EL (cell line): ENCODE measurements at regions not wholly inside any gene's neighbourhood (a gene's known extent, or its start where the extent isn't known, plus 50 kb on each side); places are given as distances from the start of the nearest gene placed in this dataset.
A peak's percentile ranks its signal among the peaks of the same experiment; 100 is the strongest.
"Not testable (repeated sequence)": the region's sequence is repeated elsewhere in the genome, so short reads cannot be mapped to it uniquely, and the experiment has no call there.

Experiments used
- DNase-seq: peaks from one replicate; pipeline ENCODE4 v3.0.0-alpha.2; 2016

GRCh38 chr5:56763711-56764466, 51.5 kb upstream of the MAP3K1 start:
- peak; percentile 56 for DNase-seq

GRCh38 chr5:56763182-56763581, 52.2 kb upstream of the MAP3K1 start:
- DNase-seq, result no peak

- DNase-seq, result no peak
Observed at GRCh38 chr5:56761151-56761885, 54.0 kb upstream of the MAP3K1 start.

DNA sequence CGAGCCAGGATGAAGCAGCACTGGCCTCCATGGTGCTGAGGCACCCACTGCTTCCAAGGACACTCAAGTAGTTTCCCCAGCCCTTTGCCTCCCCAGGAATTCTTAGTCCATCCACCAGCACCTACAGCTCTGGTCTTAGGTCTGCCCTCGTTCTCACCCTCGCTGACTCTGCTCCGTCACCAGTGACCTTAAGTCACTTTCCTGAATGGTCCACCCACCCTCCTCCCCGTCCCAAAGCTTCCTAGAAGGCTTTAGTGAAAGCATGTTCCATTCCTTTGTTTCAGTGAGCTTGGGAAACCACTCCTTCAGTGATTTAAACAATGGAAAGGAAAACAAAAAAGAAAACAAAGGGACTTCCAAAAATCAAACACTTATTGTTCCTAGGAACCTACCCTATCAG, 54.6 kb upstream of the MAP3K1 start:
- no peak for DNase-seq

GRCh38 chr5:56759521-56760216, 55.7 kb upstream of the MAP3K1 start:
- no peak for DNase-seq

- DNase-seq, result peak; percentile 82
Observed at GRCh38 chr5:56757077-56757476, 58.3 kb upstream of the MAP3K1 start.

- DNase-seq, result peak; percentile 22
Observed at GRCh38 chr5:56755036-56755555, 60.3 kb upstream of the MAP3K1 start.

DNA sequence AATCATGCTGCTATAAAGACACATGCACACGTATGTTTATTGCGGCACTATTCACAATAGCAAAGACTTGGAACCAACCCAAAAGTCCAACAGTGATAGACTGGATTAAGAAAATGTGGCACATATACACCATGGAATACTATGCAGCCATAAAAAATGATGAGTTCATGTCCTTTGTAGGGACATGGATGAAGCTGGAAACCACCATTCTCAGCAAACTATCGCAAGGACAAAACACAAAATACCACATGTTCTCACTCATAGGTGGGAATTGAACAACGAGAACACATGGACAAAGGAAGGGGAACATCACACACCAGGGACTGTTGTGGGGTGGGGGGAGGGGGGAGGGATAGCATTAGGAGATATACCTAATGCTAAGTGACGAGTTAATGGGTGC, 61.8 kb upstream of the MAP3K1 start:
- DNase-seq, result not testable (repeated sequence)

GRCh38 chr5:56751572-56752313, 63.6 kb upstream of the MAP3K1 start:
- no peak for DNase-seq

DNA sequence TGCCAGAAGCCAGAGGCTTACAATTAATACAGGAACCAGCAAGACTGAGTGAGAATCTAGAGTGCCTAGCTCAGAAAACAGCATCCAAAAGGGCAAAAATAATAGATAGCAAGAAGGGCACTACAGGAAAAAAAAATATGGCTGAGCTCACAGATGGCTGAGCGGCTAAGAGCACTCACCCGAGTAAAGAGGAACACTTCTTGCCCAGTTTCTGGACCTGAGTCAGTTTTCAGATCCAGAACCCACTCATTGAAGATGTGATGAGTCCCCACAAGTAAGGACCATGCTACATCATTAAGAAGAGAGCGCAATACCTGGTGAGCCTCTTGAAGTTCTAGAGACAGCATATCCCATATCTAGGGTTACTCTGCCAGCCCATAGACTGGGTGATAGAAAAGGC, 65.5 kb upstream of the MAP3K1 start:
- no peak for DNase-seq

DNA sequence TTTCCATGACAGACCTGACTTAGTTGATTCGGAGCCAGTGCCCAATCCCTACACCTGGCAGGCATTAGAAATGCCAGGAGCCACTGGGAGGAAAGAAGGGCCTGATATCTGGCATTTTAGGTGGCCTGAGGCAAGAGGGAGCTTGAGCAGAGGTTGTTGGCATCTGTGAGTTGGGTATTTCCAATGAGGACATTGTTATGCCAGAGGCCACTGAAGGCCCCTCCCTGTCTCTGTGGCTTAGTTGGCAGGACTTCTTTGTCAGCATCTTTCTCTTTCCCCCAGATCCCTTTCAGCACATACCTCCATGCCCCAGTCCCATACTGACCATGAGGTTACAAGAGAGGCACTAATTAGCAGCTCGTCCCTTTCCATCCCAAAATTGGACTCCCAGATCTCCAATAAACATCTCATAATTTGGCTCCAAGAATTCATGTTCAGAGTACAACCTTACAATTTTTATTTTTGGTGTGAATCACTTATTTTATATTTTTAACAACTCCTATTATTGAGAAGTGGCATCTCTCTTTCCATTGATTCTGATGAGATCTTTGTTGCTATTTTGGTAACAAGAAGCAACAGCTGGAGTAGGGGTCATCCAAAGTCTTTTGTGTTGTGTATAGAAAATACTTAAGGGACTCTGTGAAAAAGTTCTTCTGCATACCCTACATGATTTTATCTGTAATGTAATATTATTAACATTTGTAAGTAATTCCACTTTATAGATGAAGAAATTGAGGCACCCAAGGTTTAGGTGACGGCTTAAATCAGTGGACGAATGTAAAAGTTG, 68.6 kb upstream of the MAP3K1 start:
- DNase-seq, result no peak

DNA sequence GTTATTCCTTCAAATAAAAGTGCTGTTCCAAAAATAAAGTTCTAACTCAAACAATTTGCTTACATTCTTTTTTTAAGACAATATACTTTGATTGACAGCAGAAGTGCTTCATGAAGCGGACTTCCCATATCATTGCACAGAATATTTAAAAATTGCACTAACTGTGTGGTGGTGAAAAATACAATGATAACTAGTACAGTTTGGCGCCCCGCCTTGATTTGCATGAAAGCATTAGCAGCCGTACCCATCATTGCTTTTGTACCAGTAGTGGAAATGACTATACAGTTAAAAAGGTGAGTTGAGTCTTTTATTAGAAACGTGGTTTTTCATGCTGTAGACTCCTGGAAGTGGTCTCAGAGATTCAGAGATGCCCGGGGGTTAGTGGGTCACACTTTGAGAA, 69.5 kb upstream of the MAP3K1 start:
- DNase-seq, result no peak

DNA sequence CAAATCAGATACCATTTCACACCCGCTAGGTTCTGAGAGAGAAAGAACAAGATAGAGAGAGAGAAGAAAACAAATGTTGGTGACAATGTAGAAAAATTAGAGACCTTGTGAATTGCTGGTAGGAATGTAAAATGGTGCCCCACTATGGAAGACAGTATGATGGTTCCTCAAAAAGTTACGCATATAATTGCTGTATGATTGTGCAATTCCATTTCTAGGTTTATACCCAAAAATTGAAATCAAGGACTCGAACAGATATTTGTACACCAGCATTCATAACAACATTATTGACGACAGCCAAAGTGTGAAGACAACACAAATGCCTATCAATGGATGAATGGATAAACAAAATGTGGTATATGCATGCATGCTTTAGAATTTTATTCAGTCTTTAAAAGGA, 74.5 kb upstream of the MAP3K1 start:
- no peak for DNase-seq

DNA sequence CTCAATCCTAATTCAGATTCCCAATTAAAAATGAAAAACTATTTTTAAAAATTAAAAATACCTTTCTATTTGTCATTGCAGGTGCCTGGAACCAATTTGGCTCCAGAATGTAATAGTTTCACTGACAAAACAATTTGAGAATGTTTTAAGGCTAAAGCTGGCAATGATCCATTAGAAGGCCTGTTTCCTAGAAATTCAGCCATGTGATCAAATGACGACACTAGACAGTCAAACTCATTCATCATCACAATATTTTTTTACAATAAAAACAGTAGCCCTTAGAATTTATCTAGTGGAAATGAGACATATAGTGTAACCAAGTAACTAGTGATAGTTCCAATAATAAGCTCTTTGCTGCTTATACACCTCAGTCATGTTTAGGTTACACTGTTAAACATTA, 75.4 kb upstream of the MAP3K1 start:
- DNase-seq, result no peak

DNA sequence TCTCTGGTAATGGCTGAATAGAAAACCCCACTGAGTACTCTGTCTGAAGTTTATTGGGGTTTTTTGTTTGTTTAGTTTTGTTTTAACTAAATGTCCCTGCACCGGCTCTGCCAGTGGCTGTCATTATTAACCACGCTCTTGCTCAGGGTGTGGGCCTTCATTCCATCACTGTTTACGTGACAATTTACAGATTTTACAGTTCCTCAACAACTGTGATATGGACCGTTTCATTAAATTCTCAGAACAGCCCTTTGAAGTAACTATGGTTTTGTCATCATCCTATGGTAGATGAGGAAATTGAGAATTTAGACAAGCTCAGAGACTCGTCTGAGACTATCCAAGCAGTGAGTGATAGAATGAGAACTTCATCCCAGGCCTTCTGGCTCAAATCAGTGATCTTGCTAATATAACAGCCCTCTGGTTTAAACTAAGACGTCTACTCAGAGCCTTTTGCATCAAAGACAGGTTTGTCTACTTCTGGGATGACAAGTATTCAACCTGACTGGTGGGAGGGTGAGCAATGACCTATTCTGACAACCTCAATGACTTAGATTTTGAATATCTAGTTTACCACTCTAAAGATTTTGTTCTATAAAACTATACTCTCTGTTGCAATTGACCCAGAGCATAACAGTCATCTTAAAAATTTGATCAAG, 77.3 kb upstream of the MAP3K1 start:
- no peak for DNase-seq

- peak; percentile 53 for DNase-seq
Observed at GRCh38 chr5:56737002-56737621, 78.2 kb upstream of the MAP3K1 start.

GRCh38 chr5:56735849-56736641, 79.3 kb upstream of the MAP3K1 start:
- DNase-seq, result no peak

DNA sequence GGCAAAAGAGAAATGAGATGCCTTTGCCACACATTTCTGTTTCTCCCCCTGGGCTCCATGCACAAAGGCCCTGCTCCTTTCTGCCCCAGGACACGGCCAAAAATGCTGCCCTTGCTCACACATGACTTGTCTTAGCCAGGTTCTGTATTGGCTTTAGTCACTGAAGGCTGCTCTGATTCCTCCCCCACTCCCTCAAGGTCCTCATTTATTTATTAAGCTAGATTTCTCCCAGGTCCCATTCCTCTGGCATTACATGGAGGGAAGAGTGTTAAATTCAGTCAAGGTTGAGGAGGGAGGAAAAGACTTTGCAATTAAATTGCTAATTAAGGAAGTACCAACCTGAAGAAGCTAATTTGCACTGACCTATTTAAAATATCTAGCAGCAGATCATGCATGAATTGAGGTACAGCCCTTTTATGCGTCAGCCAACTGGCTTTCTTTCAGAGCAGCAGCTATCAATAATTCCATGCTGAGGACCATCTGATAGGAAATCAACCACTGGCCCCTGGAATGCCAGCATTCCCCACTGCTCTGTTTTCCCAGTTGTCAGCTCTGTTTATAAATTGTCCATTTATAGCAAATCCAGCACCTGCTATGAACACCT, 81.2 kb upstream of the MAP3K1 start:
- no peak for DNase-seq

- no peak for DNase-seq
Observed at GRCh38 chr5:56733580-56733979, 81.8 kb upstream of the MAP3K1 start.

GRCh38 chr5:56732121-56732520, 83.2 kb upstream of the MAP3K1 start:
- no peak for DNase-seq
